PFSK-1 (cell line): ENCODE measurements at regions not wholly inside any gene's neighbourhood (a gene's known extent, or its start where the extent isn't known, plus 50 kb on each side); places are given as distances from the start of the nearest gene placed in this dataset.

Experiments
- FOXP2 ChIP-seq: optimal IDR thresholded peaks from 2 replicates; pipeline ENCODE3; 2011; ENCODE audit warnings: borderline replicate concordance, control low read depth, inconsistent platforms; ENCODE audit not compliant: insufficient read depth; ENCODE audit errors: extremely low read length, extremely low read depth
- POLR2AphosphoS5 ChIP-seq: IDR thresholded peaks from 2 replicates; pipeline ENCODE4 v1.6.1; 2012; ENCODE audit warnings: low read depth, mild to moderate bottlenecking, control low read depth, low read length, moderate library complexity
- SIN3A ChIP-seq: IDR thresholded peaks from 2 replicates; pipeline ENCODE4 v1.6.1; 2012; ENCODE audit warnings: mild to moderate bottlenecking, low read length, moderate library complexity, borderline replicate concordance; ENCODE audit not compliant: insufficient read depth
- TAF1 ChIP-seq: IDR thresholded peaks from 2 replicates; pipeline ENCODE4 v1.6.1; 2012; ENCODE audit warnings: low read length, control low read depth, borderline replicate concordance; ENCODE audit not compliant: insufficient read depth
- TF ChIP-seq, protein P1 (sequence below), 2 experiments: IDR thresholded peaks; 2 replicates each; pipeline versions ENCODE4 v1.6.1 to v1.8.0; 2011 to 2012; ENCODE audit warnings: low read depth in 2 of 2, low read length in 2 of 2, control low read depth in 1 of 2, inconsistent platforms in 1 of 2, mild to moderate bottlenecking in 1 of 2, moderate library complexity in 1 of 2; ENCODE audit not compliant: insufficient read depth in 1 of 2

DNA sequence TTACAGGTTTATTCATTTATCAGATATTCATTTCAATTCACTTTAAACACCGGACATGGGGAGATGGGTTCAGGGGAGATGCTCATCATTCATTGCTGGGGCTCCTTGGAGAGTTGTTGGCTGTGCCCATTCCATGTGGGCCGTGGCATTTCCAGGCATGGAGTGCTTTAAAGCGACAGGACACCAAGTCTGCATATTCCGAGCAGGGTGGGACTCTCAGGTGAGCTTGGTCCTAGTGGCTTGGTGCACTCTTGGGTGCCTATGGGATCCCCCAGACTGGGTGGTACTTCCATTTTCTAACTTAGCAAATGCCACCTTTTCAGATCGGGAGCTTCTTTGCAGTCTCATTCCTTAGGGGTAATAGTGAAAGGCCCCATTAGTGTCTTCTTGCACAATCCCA is 619.5 kb upstream of the CADM1 start:
- TF ChIP-seq FOXP2 (no peak), TAF1 (no peak), SIN3A (no peak), POLR2AphosphoS5 (no peak)
- TF ChIP-seq, protein P1, sequence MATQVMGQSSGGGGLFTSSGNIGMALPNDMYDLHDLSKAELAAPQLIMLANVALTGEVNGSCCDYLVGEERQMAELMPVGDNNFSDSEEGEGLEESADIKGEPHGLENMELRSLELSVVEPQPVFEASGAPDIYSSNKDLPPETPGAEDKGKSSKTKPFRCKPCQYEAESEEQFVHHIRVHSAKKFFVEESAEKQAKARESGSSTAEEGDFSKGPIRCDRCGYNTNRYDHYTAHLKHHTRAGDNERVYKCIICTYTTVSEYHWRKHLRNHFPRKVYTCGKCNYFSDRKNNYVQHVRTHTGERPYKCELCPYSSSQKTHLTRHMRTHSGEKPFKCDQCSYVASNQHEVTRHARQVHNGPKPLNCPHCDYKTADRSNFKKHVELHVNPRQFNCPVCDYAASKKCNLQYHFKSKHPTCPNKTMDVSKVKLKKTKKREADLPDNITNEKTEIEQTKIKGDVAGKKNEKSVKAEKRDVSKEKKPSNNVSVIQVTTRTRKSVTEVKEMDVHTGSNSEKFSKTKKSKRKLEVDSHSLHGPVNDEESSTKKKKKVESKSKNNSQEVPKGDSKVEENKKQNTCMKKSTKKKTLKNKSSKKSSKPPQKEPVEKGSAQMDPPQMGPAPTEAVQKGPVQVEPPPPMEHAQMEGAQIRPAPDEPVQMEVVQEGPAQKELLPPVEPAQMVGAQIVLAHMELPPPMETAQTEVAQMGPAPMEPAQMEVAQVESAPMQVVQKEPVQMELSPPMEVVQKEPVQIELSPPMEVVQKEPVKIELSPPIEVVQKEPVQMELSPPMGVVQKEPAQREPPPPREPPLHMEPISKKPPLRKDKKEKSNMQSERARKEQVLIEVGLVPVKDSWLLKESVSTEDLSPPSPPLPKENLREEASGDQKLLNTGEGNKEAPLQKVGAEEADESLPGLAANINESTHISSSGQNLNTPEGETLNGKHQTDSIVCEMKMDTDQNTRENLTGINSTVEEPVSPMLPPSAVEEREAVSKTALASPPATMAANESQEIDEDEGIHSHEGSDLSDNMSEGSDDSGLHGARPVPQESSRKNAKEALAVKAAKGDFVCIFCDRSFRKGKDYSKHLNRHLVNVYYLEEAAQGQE (IDR thresholded peaks at IDR 0.05; ENCODE audit: insufficient read depth in 1 of 2, low read depth in 2 of 2, low read length in 2 of 2) = no peak

DNA sequence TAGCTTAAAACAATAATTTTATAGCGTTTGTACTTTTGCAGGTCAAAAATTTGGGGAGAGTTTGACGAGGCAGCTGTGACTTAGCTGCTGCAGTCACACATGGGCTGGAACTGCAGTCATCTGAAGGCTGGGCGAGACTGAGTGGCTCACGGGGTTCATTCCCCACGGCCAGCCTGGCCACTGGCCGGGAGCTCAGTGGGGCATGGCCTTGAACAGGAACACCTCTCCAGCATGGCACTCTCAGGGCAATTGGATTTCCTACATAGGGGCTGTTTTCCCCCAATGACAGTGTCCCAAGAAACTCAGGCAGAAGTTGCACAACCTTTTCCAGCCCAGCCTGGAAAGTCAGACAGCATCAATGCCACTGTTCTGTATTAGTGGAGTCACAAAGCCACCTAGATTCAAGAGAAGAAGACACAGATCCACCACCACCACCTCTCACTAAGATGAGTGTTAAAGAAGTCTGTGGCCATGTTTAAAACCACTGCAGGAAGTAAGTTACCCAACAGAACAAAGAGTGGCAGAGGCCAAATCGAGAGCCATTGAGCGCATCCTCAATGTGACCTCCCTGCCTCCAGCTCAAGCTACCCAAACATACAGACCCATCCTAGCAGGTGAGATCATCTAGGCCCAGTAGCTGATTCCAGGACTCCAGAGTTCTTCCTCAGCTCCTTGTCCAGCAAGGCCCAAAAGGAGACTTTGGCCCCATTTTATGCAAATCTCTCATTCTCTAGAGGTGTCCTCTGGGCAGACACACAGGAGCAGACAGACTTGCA is 618.7 kb upstream of the CADM1 start:
- TF ChIP-seq SIN3A (no peak), FOXP2 (no peak), POLR2AphosphoS5 (no peak), TAF1 (no peak)
- TF ChIP-seq, protein P1 (IDR thresholded peaks at IDR 0.05; ENCODE audit: insufficient read depth in 1 of 2, low read depth in 2 of 2, low read length in 2 of 2) = no peak

DNA sequence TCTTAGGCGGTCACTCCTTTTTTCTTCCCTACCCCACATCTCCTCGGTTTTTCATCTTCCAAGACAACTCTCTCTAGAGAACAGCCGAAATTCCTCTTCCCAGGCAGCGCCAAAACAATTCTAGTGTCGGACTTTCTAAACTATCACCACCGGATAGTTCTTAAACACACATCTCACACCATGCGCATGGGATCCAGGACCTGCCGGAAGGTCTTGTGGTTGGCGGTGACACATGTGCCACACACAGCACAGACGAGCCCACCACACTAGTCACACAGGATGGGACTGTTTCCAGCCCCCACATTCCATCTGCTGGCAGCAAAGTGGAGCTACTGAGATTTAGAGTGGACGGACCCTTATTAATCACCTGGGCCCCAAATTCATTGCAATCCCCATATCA is 614.9 kb upstream of the CADM1 start:
- TF ChIP-seq, protein P1 (IDR thresholded peaks at IDR 0.05; ENCODE audit: insufficient read depth in 1 of 2, low read depth in 2 of 2, low read length in 2 of 2) = no peak
- TF ChIP-seq POLR2AphosphoS5 (no peak), SIN3A (no peak), TAF1 (no peak), FOXP2 (no peak)

DNA sequence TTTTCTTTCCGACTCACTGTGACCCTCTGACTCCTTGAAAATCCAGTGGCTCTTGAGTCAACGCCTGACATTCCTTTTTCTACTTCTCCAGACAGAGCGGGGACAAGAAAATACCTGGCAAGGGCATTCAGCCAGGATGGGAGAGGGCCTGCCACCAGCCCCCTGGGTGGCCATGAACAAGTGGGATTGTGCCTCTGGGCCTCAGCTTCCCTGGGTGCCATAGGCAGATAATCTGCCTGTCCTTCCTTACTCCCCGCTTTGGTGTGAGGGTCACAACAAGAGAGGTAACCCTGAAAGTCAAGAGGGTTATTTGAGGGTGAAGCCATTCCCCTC is 613.9 kb upstream of the CADM1 start:
- TF ChIP-seq, protein P1 (IDR thresholded peaks at IDR 0.05; ENCODE audit: insufficient read depth in 1 of 2, low read depth in 2 of 2, low read length in 2 of 2) = no peak
- TF ChIP-seq SIN3A = no peak
- TF ChIP-seq TAF1 = no peak
- TF ChIP-seq POLR2AphosphoS5 = no peak
- no peak for TF ChIP-seq FOXP2
